HEK293 (cell line): ENCODE measurements at regions not wholly inside any gene's neighbourhood (a gene's known extent, or its start where the extent isn't known, plus 50 kb on each side); places are given as distances from the start of the nearest gene placed in this dataset.

Experiments
- CTCF ChIA-PET: fragments of 350-600 bp; formaldehyde crosslinking; extraction: SDS; loops from one replicate; lab custom pipeline; 2021; ENCODE audit warnings: antibody characterized with exemption; lab: Yijun Ruan, JAX
- POLR2A ChIA-PET: fragments of 300-600 bp; formaldehyde crosslinking; extraction: SDS; loops from one replicate; lab custom pipeline; 2020; ENCODE audit warnings: antibody characterized with exemption, inconsistent platforms; lab: Yijun Ruan, JAX
- H3K27ac ChIP-seq: fragments of 200-500 bp; sonication (Bioruptor generic); 2 replicates; pipeline ENCODE4 v1.5.1; 2014; ENCODE audit warnings: low read depth, low read length, control low read depth, inconsistent platforms; ENCODE audit errors: extremely low read depth
- H3K36me3 ChIP-seq, 2 experiments: fragments of 200-500 bp in 1 of 2; sonication (Bioruptor generic) in 1 of 2; 1 replicate in 1 of 2; 2 replicates in 1 of 2; pipeline ENCODE4 v1.5.1; 2014 to 2017; ENCODE audit warnings: inconsistent platforms in 2 of 2, low read length in 2 of 2; ENCODE audit not compliant: control insufficient read depth in 2 of 2, insufficient read depth in 1 of 2
- H3K4me1 ChIP-seq: fragments of 200-500 bp; sonication (Bioruptor generic); 2 replicates; pipeline ENCODE4 v1.5.1; 2014; ENCODE audit warnings: mild to moderate bottlenecking, low read length, inconsistent platforms; ENCODE audit not compliant: control insufficient read depth, insufficient read depth
- H3K4me3 ChIP-seq: 2 replicates; pipeline ENCODE4 v1.5.1; 2011; ENCODE audit warnings: low read depth, mild to moderate bottlenecking, control low read depth, low read length, moderate library complexity
- H3K9me3 ChIP-seq: fragments of 200-500 bp; sonication (Bioruptor generic); 2 replicates; pipeline ENCODE4 v1.5.1; 2014; ENCODE audit warnings: low read depth, low read length, inconsistent platforms; ENCODE audit not compliant: control insufficient read depth, insufficient read depth
- FEZF1 ChIP-seq: fragments of 450-650 bp; formaldehyde crosslinking; IDR thresholded peaks from 2 replicates; pipeline ENCODE4 v1.5.1; 2016; ENCODE audit warnings: missing biosample characterization, missing genetic modification characterization
- IKZF3 ChIP-seq: fragments of 450-650 bp; IDR thresholded peaks from 2 replicates; pipeline ENCODE4 v1.5.0; 2018; ENCODE audit warnings: missing biosample characterization, mild to moderate bottlenecking, missing genetic modification characterization, moderate library complexity
- OVOL3 ChIP-seq: fragments of 450-650 bp; formaldehyde crosslinking; IDR thresholded peaks from 2 replicates; pipeline ENCODE4 v1.5.1; 2016; ENCODE audit warnings: missing biosample characterization, missing genetic modification characterization
- RBAK ChIP-seq: fragments of 450-650 bp; formaldehyde crosslinking; IDR thresholded peaks from 2 replicates; pipeline ENCODE4 v1.5.1; 2016; ENCODE audit warnings: missing biosample characterization, missing genetic modification characterization
- REST ChIP-seq: fragments of 450-650 bp; formaldehyde crosslinking; IDR thresholded peaks from 2 replicates; pipeline ENCODE4 v1.5.1; 2016; ENCODE audit warnings: missing biosample characterization, missing genetic modification characterization
- SALL2 ChIP-seq: fragments of 450-650 bp; formaldehyde crosslinking; IDR thresholded peaks from 2 replicates; pipeline ENCODE4 v1.5.0; 2017; ENCODE audit warnings: missing biosample characterization, mild to moderate bottlenecking, missing genetic modification characterization, borderline replicate concordance
- SCRT2 ChIP-seq: fragments of 450-650 bp; formaldehyde crosslinking; IDR thresholded peaks from 2 replicates; pipeline ENCODE4 v1.5.1; 2016; ENCODE audit warnings: missing biosample characterization, missing genetic modification characterization
- ZFP69B ChIP-seq: fragments of 450-650 bp; formaldehyde crosslinking; IDR thresholded peaks from 2 replicates; pipeline ENCODE4 v1.5.1; 2016; ENCODE audit warnings: missing biosample characterization, missing genetic modification characterization
- ZNF132 ChIP-seq: fragments of 450-650 bp; formaldehyde crosslinking; IDR thresholded peaks from 2 replicates; pipeline ENCODE4 v1.5.1; 2017; ENCODE audit warnings: missing biosample characterization, missing genetic modification characterization, borderline replicate concordance
- ZNF174 ChIP-seq: fragments of 450-650 bp; formaldehyde crosslinking; IDR thresholded peaks from 2 replicates; pipeline ENCODE4 v1.5.0; 2017; ENCODE audit warnings: missing biosample characterization, mild to moderate bottlenecking, missing genetic modification characterization
- ZNF416 ChIP-seq: fragments of 450-650 bp; formaldehyde crosslinking; IDR thresholded peaks from 2 replicates; pipeline ENCODE4 v1.5.1; 2016; ENCODE audit warnings: missing biosample characterization, missing genetic modification characterization
- ZNF488 ChIP-seq: fragments of 450-650 bp; formaldehyde crosslinking; IDR thresholded peaks from 2 replicates; pipeline ENCODE4 v1.5.1; 2016; ENCODE audit warnings: missing biosample characterization, missing genetic modification characterization
- ZNF510 ChIP-seq: fragments of 450-650 bp; formaldehyde crosslinking; IDR thresholded peaks from 2 replicates; pipeline ENCODE4 v1.5.1; 2018; ENCODE audit warnings: mild to moderate bottlenecking, missing genetic modification characterization, missing biosample characterization; ENCODE audit not compliant: insufficient replicate concordance
- ZNF530 ChIP-seq: fragments of 450-650 bp; formaldehyde crosslinking; IDR thresholded peaks from 2 replicates; pipeline ENCODE4 v1.5.1; 2016; ENCODE audit warnings: low read depth, missing biosample characterization, missing genetic modification characterization
- ZNF560 ChIP-seq: fragments of 450-650 bp; formaldehyde crosslinking; IDR thresholded peaks from 2 replicates; pipeline ENCODE4 v1.5.1; 2017; ENCODE audit warnings: missing biosample characterization, missing genetic modification characterization, borderline replicate concordance
- ZNF670 ChIP-seq: fragments of 450-650 bp; formaldehyde crosslinking; IDR thresholded peaks from 2 replicates; pipeline ENCODE4 v1.5.1; 2016; ENCODE audit warnings: missing biosample characterization, missing genetic modification characterization, low read depth
- ZNF677 ChIP-seq: fragments of 450-650 bp; IDR thresholded peaks from 2 replicates; pipeline ENCODE4 v1.5.0; 2018; ENCODE audit warnings: missing biosample characterization, mild to moderate bottlenecking, missing genetic modification characterization, moderate library complexity
- ZNF791 ChIP-seq: fragments of 450-650 bp; formaldehyde crosslinking; IDR thresholded peaks from 2 replicates; pipeline ENCODE4 v1.5.1; 2016; ENCODE audit warnings: missing biosample characterization, missing genetic modification characterization
- ZNF792 ChIP-seq: fragments of 450-650 bp; formaldehyde crosslinking; IDR thresholded peaks from 2 replicates; pipeline ENCODE4 v1.5.1; 2016; ENCODE audit warnings: missing biosample characterization, missing genetic modification characterization
- ZNF837 ChIP-seq: fragments of 450-650 bp; formaldehyde crosslinking; IDR thresholded peaks from 2 replicates; pipeline ENCODE4 v1.5.1; 2016; ENCODE audit warnings: missing biosample characterization, missing genetic modification characterization
- TF ChIP-seq, protein P1 (sequence below): fragments of 450-650 bp; formaldehyde crosslinking; IDR thresholded peaks from 2 replicates; pipeline ENCODE4 v1.5.1; 2016; ENCODE audit warnings: missing biosample characterization, missing genetic modification characterization

DNA sequence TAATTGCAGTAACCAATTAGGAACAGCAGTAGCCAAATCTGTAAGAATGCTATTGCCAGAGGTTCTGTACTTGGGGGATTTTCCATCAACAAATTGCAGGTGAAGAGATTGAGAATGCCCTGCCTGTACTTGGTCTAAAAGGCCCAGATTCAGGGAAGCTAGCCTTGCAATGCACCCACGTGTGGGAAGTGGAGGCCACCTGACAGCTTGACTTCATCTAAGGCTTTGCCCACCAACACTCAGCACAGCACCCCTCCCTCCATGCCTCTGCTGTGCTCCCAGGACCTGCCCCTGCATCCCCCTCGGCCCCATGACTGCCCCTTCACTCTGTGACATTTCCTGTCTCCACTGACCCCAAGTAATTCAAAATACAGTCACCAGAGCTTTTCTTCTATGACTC is 79.1 kb upstream of the CDH5 start:
- no peaks in the 10 kb centered on the region for H3K36me3 ChIP-seq
- TF ChIP-seq ZFP69B (tag by site-specific recombination) (no peak), ZNF510 (tag by site-specific recombination) (no peak), ZNF174 (tag by site-specific recombination) (no peak), ZNF132 (tag by site-specific recombination) (no peak), IKZF3 (tag by site-specific recombination) (no peak), ZNF837 (tag by site-specific recombination) (no peak), ZNF791 (tag by site-specific recombination) (no peak), RBAK (tag by site-specific recombination) (no peak), ZNF416 (tag by site-specific recombination) (no peak), ZNF792 (tag by site-specific recombination) (no peak), ZNF488 (tag by site-specific recombination) (no peak), ZNF677 (no peak)
- TF ChIP-seq, protein P1, sequence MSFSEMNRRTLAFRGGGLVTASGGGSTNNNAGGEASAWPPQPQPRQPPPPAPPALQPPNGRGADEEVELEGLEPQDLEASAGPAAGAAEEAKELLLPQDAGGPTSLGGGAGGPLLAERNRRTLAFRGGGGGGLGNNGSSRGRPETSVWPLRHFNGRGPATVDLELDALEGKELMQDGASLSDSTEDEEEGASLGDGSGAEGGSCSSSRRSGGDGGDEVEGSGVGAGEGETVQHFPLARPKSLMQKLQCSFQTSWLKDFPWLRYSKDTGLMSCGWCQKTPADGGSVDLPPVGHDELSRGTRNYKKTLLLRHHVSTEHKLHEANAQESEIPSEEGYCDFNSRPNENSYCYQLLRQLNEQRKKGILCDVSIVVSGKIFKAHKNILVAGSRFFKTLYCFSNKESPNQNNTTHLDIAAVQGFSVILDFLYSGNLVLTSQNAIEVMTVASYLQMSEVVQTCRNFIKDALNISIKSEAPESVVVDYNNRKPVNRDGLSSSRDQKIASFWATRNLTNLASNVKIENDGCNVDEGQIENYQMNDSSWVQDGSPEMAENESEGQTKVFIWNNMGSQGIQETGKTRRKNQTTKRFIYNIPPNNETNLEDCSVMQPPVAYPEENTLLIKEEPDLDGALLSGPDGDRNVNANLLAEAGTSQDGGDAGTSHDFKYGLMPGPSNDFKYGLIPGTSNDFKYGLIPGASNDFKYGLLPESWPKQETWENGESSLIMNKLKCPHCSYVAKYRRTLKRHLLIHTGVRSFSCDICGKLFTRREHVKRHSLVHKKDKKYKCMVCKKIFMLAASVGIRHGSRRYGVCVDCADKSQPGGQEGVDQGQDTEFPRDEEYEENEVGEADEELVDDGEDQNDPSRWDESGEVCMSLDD (tag by site-specific recombination), result no peak
- CTCF ChIA-PET, result interaction anchor here (0.6 to 1.7 kb wide), 2 partner anchors 13 to 29 kb away, joined by 3 to 4 read pairs; no protein-coding TSS in a partner anchor
- no peak overlapping the region for H3K27ac ChIP-seq
- H3K4me1 ChIP-seq, result no peaks in the 10 kb centered on the region
- no peak overlapping the region for H3K4me3 ChIP-seq
- H3K9me3 ChIP-seq, result no peaks in the 10 kb centered on the region
- POLR2A ChIA-PET, result no interaction called here

GRCh38 chr16:66286527-66286926 is 80.0 kb upstream of the CDH5 start:
- H3K27ac ChIP-seq, result no peak overlapping the region
- ChIA-PET POLR2A (no interaction called here), CTCF (interaction anchor here (0.6 to 1.7 kb wide), 3 partner anchors 12 to 648 kb away, joined by 3 to 4 read pairs (median 3); no protein-coding TSS in a partner anchor)
- H3K9me3 ChIP-seq, result no peaks in the 10 kb centered on the region
- no peaks in the 10 kb centered on the region for H3K36me3 ChIP-seq
- H3K4me3 ChIP-seq, result no peak overlapping the region
- TF ChIP-seq ZNF530 (no peak), SALL2 (no peak), ZNF670 (tag by site-specific recombination) (no peak), SCRT2 (peak; percentile 70), REST (no peak), FEZF1 (no peak), ZNF560 (tag by site-specific recombination) (no peak), OVOL3 (tag by site-specific recombination) (no peak)
- no peaks in the 10 kb centered on the region for H3K4me1 ChIP-seq
